ENCODE measurements at regions not wholly inside any gene's neighbourhood (a gene's known extent, or its start where the extent isn't known, plus 50 kb on each side); places are given as distances from the start of the nearest gene placed in this dataset.

GRCh38 chr15:94098921-94099573 is 132.3 kb upstream of the MCTP2 start:
- DNase-seq = no peak

GRCh38 chr15:94097552-94097951 is 133.8 kb upstream of the MCTP2 start:
- DNase-seq = no peak

GRCh38 chr15:94094310-94094709 is 137.1 kb upstream of the MCTP2 start:
- DNase-seq = no peak

GRCh38 chr15:94086341-94086740 is 145.0 kb upstream of the MCTP2 start:
- no peak for DNase-seq

- no peak for DNase-seq
Measured at GRCh38 chr15:94083467-94084052, 147.8 kb upstream of the MCTP2 start.

DNA sequence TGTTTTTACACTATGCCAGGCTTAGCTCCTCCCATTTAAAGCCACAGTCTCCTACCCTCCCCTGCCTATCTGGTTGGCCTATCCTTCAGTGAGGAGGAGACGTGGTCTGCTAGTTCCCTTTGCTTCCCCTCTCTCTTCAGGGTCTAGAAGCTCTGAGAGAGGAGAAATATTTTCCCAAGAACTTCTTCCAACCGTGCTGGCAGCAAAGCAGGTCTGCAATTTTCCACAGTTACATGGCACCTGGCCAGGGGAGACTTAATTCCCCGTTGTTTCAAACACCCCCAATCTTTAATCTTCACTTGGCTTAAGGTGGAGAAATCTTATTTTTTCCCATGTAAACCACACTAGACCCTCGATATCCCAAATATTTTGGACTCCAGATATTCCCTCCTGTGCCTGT is 149.5 kb upstream of the MCTP2 start:
- DNase-seq = no peak

- DNase-seq = no peak
Measured at GRCh38 chr15:94080989-94081605, 150.3 kb upstream of the MCTP2 start.

- DNase-seq = no peak
Measured at GRCh38 chr15:94080416-94080815, 150.9 kb upstream of the MCTP2 start.

DNA sequence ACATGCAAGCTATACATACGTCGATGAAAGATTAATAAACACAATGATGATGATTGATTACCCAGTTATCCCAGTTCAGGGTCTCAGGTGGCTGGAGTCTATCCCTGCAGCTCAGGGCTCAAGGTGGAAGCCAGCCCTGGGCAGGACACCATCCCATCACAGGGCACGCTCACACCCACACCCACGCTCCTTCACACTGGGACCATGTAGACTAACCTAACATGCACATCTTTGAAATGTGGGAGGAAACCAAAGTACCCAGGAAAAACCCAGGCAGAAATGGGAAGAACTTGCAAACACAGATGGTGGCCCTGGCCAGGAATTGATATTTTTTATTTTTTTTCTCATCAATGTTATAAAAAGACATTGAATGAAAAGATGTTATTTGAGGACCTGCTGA is 151.4 kb upstream of the MCTP2 start:
- no peak for DNase-seq

DNA sequence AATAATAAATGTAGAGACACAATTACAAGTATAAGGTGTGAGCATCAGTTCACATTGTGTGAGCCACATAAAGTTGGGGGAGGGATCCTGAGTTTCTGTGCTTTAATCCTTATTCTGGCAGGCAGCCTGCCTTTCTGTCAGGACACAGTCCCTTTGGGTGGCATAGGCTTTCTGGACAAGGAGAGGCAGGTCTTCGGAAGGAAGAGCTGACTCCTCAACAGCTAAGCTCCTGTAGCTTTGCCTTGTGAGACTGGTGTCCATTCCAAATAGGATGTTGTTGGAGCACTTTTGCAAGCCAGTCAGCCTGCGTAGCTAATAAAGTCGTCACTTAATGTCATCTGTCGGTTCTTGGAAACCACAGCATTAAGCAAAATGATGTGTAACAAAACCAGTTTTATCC is 151.9 kb upstream of the MCTP2 start:
- DNase-seq = no peak

DNA sequence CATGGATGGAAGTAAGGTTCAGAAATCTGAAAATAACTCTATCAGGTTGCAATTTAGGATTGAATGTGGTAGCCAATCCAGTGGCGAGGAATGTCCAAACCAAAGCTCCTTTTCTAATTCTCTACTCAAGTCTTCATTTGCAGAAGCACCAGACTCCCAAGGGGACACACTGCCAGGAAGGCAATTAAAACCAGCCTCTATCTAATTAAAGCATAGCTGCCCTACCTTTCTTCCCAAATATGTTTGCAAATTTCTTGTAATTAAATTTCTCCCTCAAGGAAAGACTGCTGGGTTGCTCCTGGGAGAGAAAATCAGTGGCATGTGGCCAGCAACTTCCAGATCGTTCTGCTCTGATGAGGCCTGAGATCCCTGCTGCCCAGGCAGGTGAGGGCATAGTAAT is 153.4 kb upstream of the MCTP2 start:
- no peak for DNase-seq

DNA sequence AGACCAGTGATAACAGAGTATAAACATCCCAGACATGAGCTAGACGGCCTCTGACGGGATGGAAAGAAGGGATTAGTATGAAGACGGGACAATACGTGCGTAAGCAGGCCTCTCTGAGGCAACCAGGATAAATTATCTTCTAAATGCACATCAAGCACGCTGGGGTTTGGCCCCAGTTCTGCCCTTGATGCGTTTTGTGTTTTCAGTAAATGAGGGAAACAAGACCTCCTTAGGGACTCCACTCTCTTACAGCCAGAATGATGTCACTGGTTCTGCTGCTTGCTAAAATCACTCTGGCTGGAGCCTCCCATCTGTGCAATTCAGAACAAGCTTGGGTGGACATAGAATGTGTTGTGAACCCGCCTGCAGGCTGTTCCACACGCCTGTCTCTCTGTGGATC is 156.0 kb upstream of the MCTP2 start:
- no peak for DNase-seq

DNA sequence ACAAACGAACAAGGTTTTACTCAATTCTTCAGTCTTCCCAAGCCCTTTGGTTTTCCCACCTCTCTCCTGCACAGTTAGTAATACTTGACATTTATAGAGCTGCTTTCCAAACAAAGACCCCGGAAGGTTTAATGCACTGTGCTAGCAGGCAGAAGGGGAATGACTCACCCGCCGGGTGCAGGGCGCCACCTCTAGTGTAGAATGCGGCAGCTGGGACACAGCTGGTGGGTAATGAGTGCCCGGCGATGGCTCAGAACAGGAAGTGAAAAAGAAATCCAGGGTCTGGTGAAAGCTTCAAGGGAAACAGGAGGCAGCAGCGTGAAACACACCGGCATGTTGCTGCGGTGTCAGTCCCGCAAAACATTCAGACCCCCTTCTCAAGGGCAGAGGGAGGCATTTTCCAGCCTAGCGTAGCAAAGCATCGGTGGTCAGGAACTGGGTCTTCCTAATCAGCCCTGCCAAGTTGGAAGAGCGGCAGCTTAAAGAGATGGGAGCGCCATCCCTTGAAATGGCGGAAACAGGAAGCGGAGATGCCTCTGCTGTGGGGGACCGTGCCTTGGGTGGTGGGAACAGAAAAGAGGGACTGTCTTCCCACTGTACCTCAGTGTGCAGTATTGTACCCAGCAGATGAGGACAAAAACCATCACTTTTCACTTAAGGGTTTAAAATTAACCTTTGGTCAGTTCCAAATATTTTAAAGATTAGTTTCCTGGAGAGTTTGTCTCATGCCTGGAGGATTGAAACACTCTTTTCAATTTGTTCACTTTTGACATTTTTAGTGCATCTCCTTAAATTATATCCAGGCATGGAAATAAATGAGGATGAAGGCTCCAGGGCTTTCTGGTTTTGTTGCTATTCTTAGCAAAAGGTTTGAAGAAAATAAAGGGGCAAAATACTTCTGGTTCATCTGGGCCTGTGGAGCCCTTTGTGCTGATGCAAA is 160.7 kb upstream of the MCTP2 start:
- DNase-seq = no peak

DNA sequence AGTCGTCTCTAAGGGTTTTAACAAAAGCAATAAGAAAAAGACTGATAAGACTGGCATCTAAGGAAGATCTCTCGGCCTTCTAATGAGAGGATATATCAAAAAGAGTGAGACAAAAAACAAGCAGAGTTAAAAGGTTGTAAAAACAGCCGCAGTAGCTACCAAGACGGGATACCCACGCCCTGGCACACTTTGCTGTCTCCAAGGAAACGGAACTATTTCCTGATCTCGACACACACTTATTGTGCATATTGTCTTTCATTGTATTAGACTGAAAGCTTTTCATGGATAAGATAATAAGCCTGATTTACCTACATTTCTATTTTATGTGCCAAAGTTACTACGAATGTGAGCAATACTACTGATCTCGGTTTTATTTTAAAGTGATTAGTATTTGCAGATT is 161.5 kb upstream of the MCTP2 start:
- no peak for DNase-seq

- no peak for DNase-seq
Measured at GRCh38 chr15:94066811-94067210, 164.6 kb upstream of the MCTP2 start.

DNA sequence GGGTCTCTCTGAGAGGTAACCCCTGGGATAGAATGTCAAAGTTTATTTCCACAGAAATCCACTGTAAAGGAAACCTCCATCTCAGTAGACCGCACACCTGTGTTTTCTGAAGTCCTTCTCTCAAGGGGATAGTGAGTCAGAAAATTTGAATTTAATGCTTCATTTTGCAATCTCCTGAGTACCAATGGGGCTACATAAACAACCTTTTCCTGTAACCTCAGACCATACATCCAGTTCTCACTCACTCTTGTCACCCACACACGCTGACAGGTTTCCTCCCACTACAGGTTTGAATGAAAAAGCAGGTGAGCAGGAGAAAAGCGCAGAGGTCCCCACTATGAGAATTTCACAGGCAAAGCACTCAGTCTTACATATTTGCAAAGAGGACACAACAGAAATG is 165.3 kb upstream of the MCTP2 start:
- no peak for DNase-seq

DNA sequence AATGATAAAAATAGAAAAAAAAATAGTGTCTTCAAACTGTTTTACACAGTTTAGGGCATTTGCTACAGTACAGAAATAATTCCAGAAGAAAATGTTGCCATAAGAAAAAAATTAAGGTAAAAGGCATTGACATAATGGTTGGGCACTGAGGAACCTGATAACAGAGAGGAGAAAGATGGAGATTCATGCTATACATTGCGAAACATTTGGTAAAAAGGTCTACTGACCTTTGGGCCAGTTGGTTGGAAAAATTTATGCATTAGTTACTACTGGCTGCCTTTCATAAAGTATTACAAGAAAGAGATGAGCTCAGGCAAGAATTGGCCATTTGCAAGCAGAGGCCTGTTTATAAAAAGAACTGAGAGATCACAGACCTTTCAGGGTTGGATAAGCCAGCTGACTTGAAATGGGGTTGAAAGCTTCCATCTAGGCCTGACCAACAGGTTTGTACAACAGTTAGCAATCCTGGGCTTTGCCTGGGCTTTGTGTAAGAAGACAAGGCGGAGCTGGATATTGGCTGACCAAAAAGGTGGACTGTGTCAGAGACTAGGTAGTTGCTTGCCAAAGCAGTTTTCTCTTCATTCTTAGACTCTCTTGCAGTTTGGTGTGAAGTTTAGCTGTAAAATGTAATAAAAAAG is 166.6 kb upstream of the MCTP2 start:
- DNase-seq = no peak

GRCh38 chr15:94061041-94061440 is 170.3 kb upstream of the MCTP2 start:
- no peak for DNase-seq

GRCh38 chr15:94059013-94059587 is 172.3 kb upstream of the MCTP2 start:
- no peak for DNase-seq

DNA sequence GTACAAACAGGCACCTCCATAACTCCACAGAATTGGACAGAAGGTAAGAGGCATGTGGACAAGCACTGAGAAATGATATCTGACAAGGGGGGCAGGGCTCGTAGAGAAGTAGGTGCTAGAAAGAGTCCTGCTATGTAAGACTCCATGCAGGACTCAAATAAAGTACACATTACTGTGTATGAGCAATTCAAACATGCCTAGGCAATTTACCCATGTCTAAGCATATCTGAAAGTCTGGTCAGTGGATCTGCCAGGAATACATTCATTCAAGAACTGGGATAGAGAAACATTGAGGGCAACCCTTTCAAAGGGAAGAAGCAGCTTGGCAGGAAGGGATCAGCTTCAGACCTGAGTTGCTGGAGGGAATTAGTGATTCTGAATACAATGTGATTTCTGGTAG is 174.1 kb upstream of the MCTP2 start:
- no peak for DNase-seq

DNA sequence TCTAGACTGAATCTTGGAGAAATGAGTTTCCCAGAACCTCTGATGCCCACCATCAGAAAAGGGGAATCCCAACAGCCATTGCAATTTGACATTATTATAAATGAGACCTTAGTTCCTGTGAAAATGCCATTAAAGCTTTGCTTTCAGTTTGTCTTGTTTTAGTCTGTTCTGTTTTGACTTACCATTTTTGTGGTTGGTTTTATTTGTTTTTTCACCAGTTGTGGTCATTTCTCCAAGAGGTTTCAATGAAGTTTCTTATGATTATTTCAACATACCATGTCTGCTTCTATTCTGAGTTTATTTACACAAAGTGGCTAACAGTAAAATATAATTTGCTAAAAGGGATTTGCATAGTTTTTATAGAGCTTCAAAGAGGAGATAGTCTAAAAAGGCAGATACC is 175.0 kb upstream of the MCTP2 start:
- DNase-seq = no peak

GRCh38 chr15:94053626-94054025 is 177.7 kb upstream of the MCTP2 start:
- no peak for DNase-seq

DNA sequence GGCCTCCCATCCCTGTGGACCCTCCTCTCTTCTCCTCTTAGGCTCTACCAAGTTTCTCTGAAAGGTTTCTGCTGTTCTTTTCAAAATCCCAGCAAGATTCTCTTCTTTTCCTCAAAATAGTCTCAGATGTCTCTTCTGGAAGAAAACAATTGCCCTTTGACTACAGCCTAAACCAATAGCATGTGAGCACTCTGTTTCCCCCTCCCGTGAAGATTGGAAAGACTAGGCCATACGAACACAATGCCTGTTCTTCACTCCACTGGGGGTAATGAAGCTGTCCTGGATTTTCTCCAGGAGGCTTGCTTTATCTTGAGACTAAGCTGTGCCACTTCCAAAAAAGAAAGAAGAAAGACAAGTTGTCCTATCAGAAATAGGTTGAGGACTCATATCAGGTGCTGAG is 178.7 kb upstream of the MCTP2 start:
- no peak for DNase-seq
